H1 (cell line): ENCODE measurements at regions not wholly inside any gene's neighbourhood (a gene's known extent, or its start where the extent isn't known, plus 50 kb on each side); places are given as distances from the start of the nearest gene placed in this dataset.

Experiments used
- CTCF ChIA-PET: fragments of 300-600 bp; sonication (Branson Sonifier 250); formaldehyde crosslinking; loops from one replicate; lab custom pipeline; 2021; ENCODE audit not compliant: partially characterized antibody; lab: Charles Lee
- POLR2A ChIA-PET: fragments of 300-600 bp; sonication (Branson Sonifier 250); formaldehyde crosslinking; loops from one replicate; lab custom pipeline; 2021; ENCODE audit warnings: inconsistent platforms; ENCODE audit not compliant: partially characterized antibody; lab: Charles Lee
- DNase-seq, 2 experiments: peaks; one replicate each; pipeline versions ENCODE4 v3.0.0 to v3.0.0-alpha.2; 2010 to 2022; ENCODE audit warnings: low spot score in 2 of 2, low read depth in 1 of 2, mixed read lengths in 1 of 2
- FAIRE-seq: peaks from 2 replicates; lab custom pipeline; 2011; peaks lifted over from hg19 to GRCh38; lab: Jason Lieb, UNC
- H2AFZ ChIP-seq: 2 replicates; pipeline ENCODE4 v1.8.1; 2012; ENCODE audit warnings: low read length, inconsistent platforms
- H2AK5ac ChIP-seq: 2 replicates; pipeline ENCODE4 v1.6.1; 2013; ENCODE audit warnings: low read depth, low read length
- H2BK120ac ChIP-seq: replicated peaks from 2 replicates; pipeline ENCODE3; 2013; ENCODE audit warnings: low read depth, low read length, inconsistent platforms
- H2BK12ac ChIP-seq: 2 replicates; pipeline ENCODE4 v1.6.1; 2013; ENCODE audit warnings: low read depth, low read length
- H2BK15ac ChIP-seq: 2 replicates; pipeline ENCODE4 v1.6.1; 2013; ENCODE audit warnings: low read length
- H2BK20ac ChIP-seq: 2 replicates; pipeline ENCODE4 v1.6.1; 2013; ENCODE audit warnings: low read length
- H2BK5ac ChIP-seq: 2 replicates; pipeline ENCODE4 v1.6.1; 2013; ENCODE audit warnings: low read depth, low read length
- H3K14ac ChIP-seq: 2 replicates; pipeline ENCODE4 v1.6.1; 2013; ENCODE audit warnings: inconsistent platforms; ENCODE audit not compliant: insufficient read length
- H3K18ac ChIP-seq: 2 replicates; pipeline ENCODE4 v1.6.1; 2013; ENCODE audit warnings: low read length; ENCODE audit errors: extremely low read depth
- H3K23ac ChIP-seq: 2 replicates; pipeline ENCODE4 v1.6.1; 2013; ENCODE audit warnings: inconsistent platforms; ENCODE audit not compliant: insufficient read length
- H3K23me2 ChIP-seq: 2 replicates; pipeline ENCODE4 v1.6.1; 2013; ENCODE audit warnings: low read depth, low read length
- H3K27ac ChIP-seq: 2 replicates; pipeline ENCODE4 v1.6.1; 2011; ENCODE audit warnings: low read depth, low read length, inconsistent platforms
- H3K27me3 ChIP-seq, 4 experiments: replicated peaks in 1 of 4; 1 replicate in 1 of 4; 2 replicates in 3 of 4; pipeline versions ENCODE4 v1.6.1 to v1.8.1; 2011 to 2013; ENCODE audit warnings: low read length in 3 of 4, mild to moderate bottlenecking in 3 of 4, inconsistent platforms in 2 of 4, mixed read lengths in 2 of 4, moderate library complexity in 1 of 4; ENCODE audit not compliant: control insufficient read depth in 3 of 4, insufficient read depth in 3 of 4; ENCODE audit errors: extremely low read depth in 1 of 4
- H3K36me3 ChIP-seq, 4 experiments: 2 replicates each; pipeline versions ENCODE4 v1.6.1 to v1.8.1; 2011 to 2013; ENCODE audit warnings: mild to moderate bottlenecking in 4 of 4, low read length in 3 of 4, moderate library complexity in 2 of 4, control low read depth in 1 of 4, inconsistent platforms in 1 of 4; ENCODE audit not compliant: insufficient read depth in 4 of 4, control insufficient read depth in 2 of 4
- H3K4ac ChIP-seq: replicated peaks from 2 replicates; pipeline ENCODE3; 2013; ENCODE audit warnings: low read length, low read depth, mixed read lengths, inconsistent platforms; ENCODE audit not compliant: insufficient read length
- H3K4me1 ChIP-seq, 4 experiments: replicated peaks in 1 of 4; 1 replicate in 1 of 4; 2 replicates in 3 of 4; pipeline versions ENCODE4 v1.6.1 to v1.8.1; 2011 to 2013; ENCODE audit warnings: low read length in 3 of 4, inconsistent platforms in 2 of 4, mixed read lengths in 1 of 4; ENCODE audit not compliant: insufficient read depth in 4 of 4, control insufficient read depth in 3 of 4
- H3K4me2 ChIP-seq, 2 experiments: 2 replicates each; pipeline versions ENCODE4 v1.6.1 to v1.8.1; 2011 to 2013; ENCODE audit warnings: low read depth in 2 of 2, low read length in 2 of 2, control low read depth in 1 of 2, inconsistent platforms in 1 of 2, mild to moderate bottlenecking in 1 of 2; ENCODE audit not compliant: insufficient read depth in 1 of 2
- H3K4me3 ChIP-seq, 4 experiments: fragments of 200-600, 300-600 bp in 1 of 4; sonication (generic), shearing (Covaris generic), sonication (Bioruptor Twin) in 1 of 4; 2 replicates each; pipeline versions ENCODE4 v1.5.1 to v1.8.1; 2011 to 2016; ENCODE audit warnings: low read length in 4 of 4, low read depth in 3 of 4, control low read depth in 2 of 4, inconsistent platforms in 2 of 4, mild to moderate bottlenecking in 2 of 4, mixed read lengths in 1 of 4, moderate library complexity in 1 of 4; ENCODE audit not compliant: insufficient read depth in 2 of 4; ENCODE audit errors: extremely low read depth in 1 of 4
- H3K56ac ChIP-seq: replicated peaks from 2 replicates; pipeline ENCODE3; 2013; ENCODE audit warnings: low read depth, mild to moderate bottlenecking, mixed read lengths, low read length, inconsistent platforms; ENCODE audit not compliant: insufficient read length
- H3K79me1 ChIP-seq: 2 replicates; pipeline ENCODE4 v1.6.1; 2013; ENCODE audit warnings: low read depth, low read length, control low read depth
- H3K79me2 ChIP-seq, 2 experiments: 2 replicates each; pipeline versions ENCODE4 v1.6.1 to v1.8.1; 2012 to 2013; ENCODE audit warnings: low read length in 2 of 2, mild to moderate bottlenecking in 2 of 2, inconsistent platforms in 1 of 2; ENCODE audit not compliant: insufficient read depth in 2 of 2, control insufficient read depth in 1 of 2
- H3K9ac ChIP-seq, 4 experiments: replicated peaks in 1 of 4; 1 replicate in 1 of 4; 2 replicates in 3 of 4; pipeline versions ENCODE4 v1.6.1 to v1.8.1; 2011 to 2013; ENCODE audit warnings: low read depth in 3 of 4, low read length in 3 of 4, control low read depth in 2 of 4, mild to moderate bottlenecking in 2 of 4, moderate library complexity in 2 of 4, inconsistent platforms in 1 of 4; ENCODE audit errors: extremely low read depth in 1 of 4
- H3K9me3 ChIP-seq, 2 experiments: 2 replicates each; pipeline versions ENCODE4 v1.6.1 to v1.8.1; 2012 to 2013; ENCODE audit warnings: mild to moderate bottlenecking in 2 of 2, moderate library complexity in 2 of 2, control low read depth in 1 of 2, inconsistent platforms in 1 of 2, low read depth in 1 of 2, low read length in 1 of 2, mixed read lengths in 1 of 2; ENCODE audit not compliant: insufficient read depth in 2 of 2
- H4K20me1 ChIP-seq, 2 experiments: replicated peaks in 1 of 2; 2 replicates each; pipeline versions ENCODE3 to v1.8.1; 2011 to 2013; ENCODE audit warnings: inconsistent platforms in 2 of 2, low read length in 2 of 2, mild to moderate bottlenecking in 1 of 2; ENCODE audit not compliant: insufficient read depth in 2 of 2, control insufficient read depth in 1 of 2
- H4K5ac ChIP-seq: 2 replicates; pipeline ENCODE4 v1.6.1; 2013; ENCODE audit warnings: low read length, low read depth, mixed read lengths, inconsistent platforms; ENCODE audit not compliant: insufficient read length
- H4K8ac ChIP-seq: 2 replicates; pipeline ENCODE4 v1.8.0; 2013; ENCODE audit warnings: mild to moderate bottlenecking, moderate library complexity, low read length, inconsistent platforms; ENCODE audit not compliant: insufficient read depth; ENCODE audit errors: extremely low read depth
- H4K91ac ChIP-seq: replicated peaks from 2 replicates; pipeline ENCODE3; 2013; ENCODE audit warnings: low read length, mixed read lengths, inconsistent platforms; ENCODE audit not compliant: insufficient read length
- HDAC6 ChIP-seq: IDR thresholded peaks from one replicate; pipeline ENCODE4 v1.7.1; 2012; ENCODE audit warnings: low read depth, mild to moderate bottlenecking, inconsistent platforms, low read length, moderate library complexity
- WGBS, 2 experiments: shearing (Covaris generic) in 1 of 2; methylation state at CpG; one replicate each; pipeline versions ENCODE4 v1.1.6 to v1.1.7; 2013 to 2015; ENCODE audit warnings: low lambda C conversion rate in 2 of 2, mixed read lengths in 2 of 2, inconsistent platforms in 1 of 2, low coverage in 1 of 2, missing lambda C conversion rate in 1 of 2; ENCODE audit not compliant: insufficient replicate concordance in 2 of 2, insufficient coverage in 1 of 2, insufficient read length in 1 of 2; ENCODE audit errors: extremely low coverage in 1 of 2, missing lambda C conversion rate in 1 of 2; 5-methylcytosine and 5-hydroxymethylcytosine counted together

DNA sequence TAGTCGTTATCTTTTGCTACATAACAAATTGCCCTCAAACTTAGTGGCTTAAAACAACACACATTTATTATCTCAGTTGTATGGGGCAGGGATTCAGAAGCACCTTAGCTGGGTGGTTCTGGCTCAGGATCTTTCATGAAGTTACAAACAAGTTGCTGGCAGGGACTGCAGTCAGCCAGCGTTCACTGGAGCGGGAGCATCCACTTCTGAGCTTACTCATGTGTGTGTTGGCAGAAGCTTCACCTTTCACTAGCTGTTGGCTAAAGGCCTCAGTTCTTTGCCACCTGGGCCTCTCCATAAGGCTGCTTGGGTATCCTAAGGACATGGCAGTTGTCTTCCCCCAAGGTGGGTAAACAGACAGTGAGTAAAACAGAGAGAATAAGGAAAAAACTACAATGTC is 365.7 kb downstream of the RPS29 start:
- Histone ChIP-seq H3K18ac (no peak overlapping the region), H3K79me1 (no peaks in the 10 kb centered on the region), H3K9ac (no peak overlapping the region), H2BK120ac (no peak overlapping the region), H3K56ac (no peak overlapping the region), H3K4me2 (no peak overlapping the region), H4K20me1 (no peaks in the 10 kb centered on the region), H4K91ac (no peak overlapping the region), H2BK20ac (no peak overlapping the region), H3K23ac (no peak overlapping the region), H2BK5ac (no peak overlapping the region), H3K36me3 (no peaks in the 10 kb centered on the region), H3K4ac (no peak overlapping the region), H2AK5ac (no peak overlapping the region), H3K27ac (no peak overlapping the region), H3K4me1 (no peaks in the 10 kb centered on the region), H3K27me3 (no peaks in the 10 kb centered on the region), H2BK12ac (no peak overlapping the region), H4K5ac (no peak overlapping the region), H3K4me3 (no peak overlapping the region), H3K23me2 (no peaks in the 10 kb centered on the region), H3K9me3 (no peaks in the 10 kb centered on the region), H4K8ac (no peak overlapping the region), H3K14ac (no peak overlapping the region), H2BK15ac (no peak overlapping the region), H3K79me2 (no peaks in the 10 kb centered on the region), H2AFZ (no peak overlapping the region)
- TF ChIP-seq HDAC6, result no peak
- 87% methylated on average over 3 of the region's 3 CpGs; no CpG with 5 or more reads in 1 of the 2 experiments for WGBS, 2 experiments
- CTCF ChIA-PET, result no interaction called here
- DNase-seq (no peak), FAIRE-seq (no peak)
- POLR2A ChIA-PET, result no interaction called here
